Right lobe of liver (tissue), 4 donors: ENCODE measurements at regions not wholly inside any gene's neighbourhood (a gene's known extent, or its start where the extent isn't known, plus 50 kb on each side); places are given as distances from the start of the nearest gene placed in this dataset.

Experiments
- CTCF ChIP-seq, 4 donors: fragments of 200-600 bp in 3 of 4; fragments of 450-650 bp in 1 of 4; IDR thresholded peaks; one replicate each; pipeline versions ENCODE4 v1.5.1 to v1.8.0; 2016 to 2022; ENCODE audit warnings: antibody characterized with exemption in 4 of 4, mild to moderate bottlenecking in 2 of 4
- POLR2A ChIP-seq: fragments of 450-650 bp; IDR thresholded peaks from one replicate; pipeline ENCODE4 v1.6.1; 2017; ENCODE audit warnings: antibody characterized with exemption, mild to moderate bottlenecking
- donor health status: DM: no; HTN: no; CAD: no.
- donor health status: DM: no; HTN: no; CAD: no.
- donor health status: DM: no; HTN: yes; CAD: no.

GRCh38 chr5:116660929-116661328 lies 86.3 kb upstream of the SEMA6A start:
- TF ChIP-seq CTCF (IDR thresholded peaks at IDR 0.05) (no peak), POLR2A (no peak)
